ENCODE measurements at regions not wholly inside any gene's neighbourhood (a gene's known extent, or its start where the extent isn't known, plus 50 kb on each side); places are given as distances from the start of the nearest gene placed in this dataset.

DNA sequence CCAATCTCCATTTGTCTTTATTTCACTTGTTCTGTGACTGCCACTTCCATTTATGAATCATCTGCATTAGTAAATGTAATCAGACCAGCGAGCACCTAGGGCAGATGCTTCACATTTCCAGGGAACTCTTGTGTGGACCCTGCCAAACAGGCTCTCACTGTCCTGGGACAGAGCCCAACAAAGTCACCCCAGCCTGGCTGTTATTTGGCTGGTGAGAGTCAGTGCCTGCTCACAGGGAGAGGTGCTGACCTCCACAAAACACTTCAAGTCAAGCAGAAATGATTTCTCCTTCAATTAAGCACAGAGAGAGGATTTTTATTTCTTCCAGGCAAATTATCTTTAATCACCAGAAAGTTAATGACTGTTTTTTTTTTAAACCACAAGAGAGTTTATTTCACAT lies 568.0 kb downstream of the MTRR start:
- no peaks in the 10 kb centered on the region for H4K20me1 ChIP-seq (ENCODE audit: insufficient read depth)
- ChIA-PET CTCF (no interaction called here), POLR2A (no interaction called here)
- no peaks in the 10 kb centered on the region for H3K9me2 ChIP-seq
- no peak overlapping the region for H3K9ac ChIP-seq
- H3K27me3 ChIP-seq (ENCODE audit: insufficient read depth), result no peaks in the 10 kb centered on the region
- no peaks in the 10 kb centered on the region for H3K4me1 ChIP-seq (ENCODE audit: control insufficient read depth in 1 of 2, insufficient read depth in 2 of 2, low read depth in 1 of 2, low read length in 1 of 2)
- DNase-seq, result no peak
- H3K27ac ChIP-seq (ENCODE audit: low read depth in 2 of 2, low read length in 1 of 2), result no peak overlapping the region
- WGBS (ENCODE audit: low lambda C conversion rate), result 0% methylated on average over 1 of the region's 1 CpG
- no peak overlapping the region for H2AFZ ChIP-seq (ENCODE audit: low read depth)
- H3K4me3 ChIP-seq (ENCODE audit: low read depth in 2 of 2, low read length in 1 of 2), result no peak overlapping the region
- H3K4me2 ChIP-seq, result no peak overlapping the region
- H3K36me3 ChIP-seq (replicated peaks in 1 of 2; ENCODE audit: control insufficient read depth in 1 of 2, insufficient read depth in 2 of 2, low read length in 1 of 2), result no peaks in the 10 kb centered on the region
- H3F3A ChIP-seq (replicated peaks; ENCODE audit: insufficient read depth), result no peaks in the 10 kb centered on the region
- no peak for TF ChIP-seq TEAD4 (IDR thresholded peaks at IDR 0.05; ENCODE audit: borderline replicate concordance, insufficient read depth)
- TF ChIP-seq, protein P1, sequence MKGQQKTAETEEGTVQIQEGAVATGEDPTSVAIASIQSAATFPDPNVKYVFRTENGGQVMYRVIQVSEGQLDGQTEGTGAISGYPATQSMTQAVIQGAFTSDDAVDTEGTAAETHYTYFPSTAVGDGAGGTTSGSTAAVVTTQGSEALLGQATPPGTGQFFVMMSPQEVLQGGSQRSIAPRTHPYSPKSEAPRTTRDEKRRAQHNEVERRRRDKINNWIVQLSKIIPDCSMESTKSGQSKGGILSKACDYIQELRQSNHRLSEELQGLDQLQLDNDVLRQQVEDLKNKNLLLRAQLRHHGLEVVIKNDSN (IDR thresholded peaks at IDR 0.05; ENCODE audit: borderline replicate concordance, low read depth), result no peak
- H3K9me3 ChIP-seq, result no peaks in the 10 kb centered on the region
- H3K79me2 ChIP-seq (ENCODE audit: insufficient read depth), result no peaks in the 10 kb centered on the region

DNA sequence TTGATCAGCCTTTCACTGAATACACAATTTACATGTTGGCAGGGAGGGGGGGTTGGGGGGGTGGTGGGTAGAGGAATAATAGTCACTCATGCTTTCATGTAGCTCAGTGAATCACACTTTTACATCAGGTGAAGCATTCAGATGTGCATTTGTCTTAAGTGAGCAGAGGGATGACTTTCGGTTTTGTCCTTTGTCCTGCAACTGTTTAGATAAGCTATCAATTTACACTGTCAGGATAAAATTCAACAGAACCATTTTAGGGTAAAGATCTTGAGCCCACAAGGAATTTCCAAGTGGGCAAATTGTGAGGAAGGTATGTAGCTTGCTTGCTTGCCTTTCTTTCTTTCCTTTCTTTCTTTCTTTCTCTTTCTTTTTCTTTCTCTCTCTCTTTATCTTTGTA lies 576.2 kb downstream of the MTRR start:
- ChIA-PET CTCF (no interaction called here), POLR2A (no interaction called here)
- Histone ChIP-seq H3K79me2 (ENCODE audit: insufficient read depth) (no peaks in the 10 kb centered on the region), H4K20me1 (ENCODE audit: insufficient read depth) (no peaks in the 10 kb centered on the region), H3K9me2 (no peaks in the 10 kb centered on the region), H3K9me3 (no peaks in the 10 kb centered on the region), H2AFZ (ENCODE audit: low read depth) (no peak overlapping the region), H3K36me3 (replicated peaks in 1 of 2; ENCODE audit: control insufficient read depth in 1 of 2, insufficient read depth in 2 of 2, low read length in 1 of 2) (no peaks in the 10 kb centered on the region), H3K27ac (ENCODE audit: low read depth in 2 of 2, low read length in 1 of 2) (no peak overlapping the region), H3K27me3 (ENCODE audit: insufficient read depth) (no peaks in the 10 kb centered on the region; the same call in 1 of the 2 replicates), H3K4me2 (no peak overlapping the region), H3K9ac (no peak overlapping the region), H3F3A (replicated peaks; ENCODE audit: insufficient read depth) (no peaks in the 10 kb centered on the region), H3K4me3 (ENCODE audit: low read depth in 2 of 2, low read length in 1 of 2) (no peak overlapping the region), H3K4me1 (ENCODE audit: control insufficient read depth in 1 of 2, insufficient read depth in 2 of 2, low read depth in 1 of 2, low read length in 1 of 2) (no peaks in the 10 kb centered on the region)
- DNase-seq, result no peak
- WGBS (ENCODE audit: low lambda C conversion rate), result 42% methylated on average over 1 of the region's 1 CpG
- TF ChIP-seq RCOR1 (IDR thresholded peaks at IDR 0.05; ENCODE audit: low read length) (no peak), FOXJ3 (CRISPR knock-in tag; IDR thresholded peaks at IDR 0.05) (no peak), RAD21 (IDR thresholded peaks at IDR 0.05; ENCODE audit: low read length) (no peak), SMC3 (IDR thresholded peaks at IDR 0.05; ENCODE audit: low read depth, low read length) (no peak)

DNA sequence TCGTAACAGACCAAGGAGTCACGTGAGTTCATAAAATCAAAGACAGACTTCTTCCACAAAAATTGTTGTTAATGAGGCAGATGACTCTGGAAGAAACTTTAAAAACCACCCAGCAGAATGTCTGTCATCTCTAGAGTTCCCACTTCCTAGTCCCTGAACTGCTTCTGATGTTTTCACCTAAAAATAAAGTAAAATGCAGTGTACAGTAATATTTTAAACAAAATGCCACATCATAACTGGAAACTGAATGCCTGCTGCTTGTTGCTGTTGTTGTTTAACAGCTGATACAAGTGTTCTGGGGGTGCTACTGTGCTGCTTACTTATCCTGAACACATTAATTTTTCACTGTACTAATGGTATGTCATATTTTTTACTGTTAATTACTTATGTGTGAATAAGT lies 577.2 kb downstream of the MTRR start:
- H3K9me2 ChIP-seq, result no peaks in the 10 kb centered on the region
- no peak overlapping the region for H3K4me2 ChIP-seq
- no peak overlapping the region for H3K27ac ChIP-seq (ENCODE audit: low read depth in 2 of 2, low read length in 1 of 2)
- ChIA-PET POLR2A (no interaction called here), CTCF (no interaction called here)
- DNase-seq, result no peak
- H3K4me3 ChIP-seq (ENCODE audit: low read depth in 2 of 2, low read length in 1 of 2), result no peak overlapping the region
- H3K9me3 ChIP-seq, result no peaks in the 10 kb centered on the region
- no peaks in the 10 kb centered on the region for H3K36me3 ChIP-seq (replicated peaks in 1 of 2; ENCODE audit: control insufficient read depth in 1 of 2, insufficient read depth in 2 of 2, low read length in 1 of 2)
- no peak overlapping the region for H2AFZ ChIP-seq (ENCODE audit: low read depth)
- no peak overlapping the region for H3K9ac ChIP-seq
- no peaks in the 10 kb centered on the region for H3F3A ChIP-seq (replicated peaks; ENCODE audit: insufficient read depth)
- 38% methylated on average over 2 of the region's 2 CpGs for WGBS (ENCODE audit: low lambda C conversion rate)
- no peaks in the 10 kb centered on the region for H4K20me1 ChIP-seq (ENCODE audit: insufficient read depth)
- no peaks in the 10 kb centered on the region for H3K79me2 ChIP-seq (ENCODE audit: insufficient read depth)
- H3K27me3 ChIP-seq (ENCODE audit: insufficient read depth), result no peaks in the 10 kb centered on the region; the same call in 1 of the 2 replicates
- no peaks in the 10 kb centered on the region for H3K4me1 ChIP-seq (ENCODE audit: control insufficient read depth in 1 of 2, insufficient read depth in 2 of 2, low read depth in 1 of 2, low read length in 1 of 2)
- no peak for TF ChIP-seq SIN3A (IDR thresholded peaks at IDR 0.05; ENCODE audit: borderline replicate concordance, low read depth, low read length)
- TF ChIP-seq MXI1 (IDR thresholded peaks at IDR 0.05; ENCODE audit: low read depth, low read length), result no peak
- TF ChIP-seq TCF12 (IDR thresholded peaks at IDR 0.05), result no peak
- TF ChIP-seq SMC3 (IDR thresholded peaks at IDR 0.05; ENCODE audit: low read depth, low read length), result no peak
- TF ChIP-seq, protein P2, sequence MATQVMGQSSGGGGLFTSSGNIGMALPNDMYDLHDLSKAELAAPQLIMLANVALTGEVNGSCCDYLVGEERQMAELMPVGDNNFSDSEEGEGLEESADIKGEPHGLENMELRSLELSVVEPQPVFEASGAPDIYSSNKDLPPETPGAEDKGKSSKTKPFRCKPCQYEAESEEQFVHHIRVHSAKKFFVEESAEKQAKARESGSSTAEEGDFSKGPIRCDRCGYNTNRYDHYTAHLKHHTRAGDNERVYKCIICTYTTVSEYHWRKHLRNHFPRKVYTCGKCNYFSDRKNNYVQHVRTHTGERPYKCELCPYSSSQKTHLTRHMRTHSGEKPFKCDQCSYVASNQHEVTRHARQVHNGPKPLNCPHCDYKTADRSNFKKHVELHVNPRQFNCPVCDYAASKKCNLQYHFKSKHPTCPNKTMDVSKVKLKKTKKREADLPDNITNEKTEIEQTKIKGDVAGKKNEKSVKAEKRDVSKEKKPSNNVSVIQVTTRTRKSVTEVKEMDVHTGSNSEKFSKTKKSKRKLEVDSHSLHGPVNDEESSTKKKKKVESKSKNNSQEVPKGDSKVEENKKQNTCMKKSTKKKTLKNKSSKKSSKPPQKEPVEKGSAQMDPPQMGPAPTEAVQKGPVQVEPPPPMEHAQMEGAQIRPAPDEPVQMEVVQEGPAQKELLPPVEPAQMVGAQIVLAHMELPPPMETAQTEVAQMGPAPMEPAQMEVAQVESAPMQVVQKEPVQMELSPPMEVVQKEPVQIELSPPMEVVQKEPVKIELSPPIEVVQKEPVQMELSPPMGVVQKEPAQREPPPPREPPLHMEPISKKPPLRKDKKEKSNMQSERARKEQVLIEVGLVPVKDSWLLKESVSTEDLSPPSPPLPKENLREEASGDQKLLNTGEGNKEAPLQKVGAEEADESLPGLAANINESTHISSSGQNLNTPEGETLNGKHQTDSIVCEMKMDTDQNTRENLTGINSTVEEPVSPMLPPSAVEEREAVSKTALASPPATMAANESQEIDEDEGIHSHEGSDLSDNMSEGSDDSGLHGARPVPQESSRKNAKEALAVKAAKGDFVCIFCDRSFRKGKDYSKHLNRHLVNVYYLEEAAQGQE (IDR thresholded peaks at IDR 0.05; ENCODE audit: low read depth, low read length), result no peak
- no peak for TF ChIP-seq NRF1 (IDR thresholded peaks at IDR 0.05; ENCODE audit: low read depth, low read length)
- no peak for TF ChIP-seq JUND (IDR thresholded peaks at IDR 0.05)
- TF ChIP-seq, protein P3, sequence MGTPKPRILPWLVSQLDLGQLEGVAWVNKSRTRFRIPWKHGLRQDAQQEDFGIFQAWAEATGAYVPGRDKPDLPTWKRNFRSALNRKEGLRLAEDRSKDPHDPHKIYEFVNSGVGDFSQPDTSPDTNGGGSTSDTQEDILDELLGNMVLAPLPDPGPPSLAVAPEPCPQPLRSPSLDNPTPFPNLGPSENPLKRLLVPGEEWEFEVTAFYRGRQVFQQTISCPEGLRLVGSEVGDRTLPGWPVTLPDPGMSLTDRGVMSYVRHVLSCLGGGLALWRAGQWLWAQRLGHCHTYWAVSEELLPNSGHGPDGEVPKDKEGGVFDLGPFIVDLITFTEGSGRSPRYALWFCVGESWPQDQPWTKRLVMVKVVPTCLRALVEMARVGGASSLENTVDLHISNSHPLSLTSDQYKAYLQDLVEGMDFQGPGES (IDR thresholded peaks at IDR 0.05; ENCODE audit: low read depth, low read length), result no peak
- no peak for TF ChIP-seq GABPA (IDR thresholded peaks at IDR 0.05; ENCODE audit: low read depth)
- TF ChIP-seq YY1 (IDR thresholded peaks at IDR 0.05; ENCODE audit: low read depth), result no peak
- no peak for TF ChIP-seq ELF1 (IDR thresholded peaks at IDR 0.05)
- no peak for TF ChIP-seq GATA2 (CRISPR knock-in tag; IDR thresholded peaks at IDR 0.05)
- TF ChIP-seq TAF1 (IDR thresholded peaks at IDR 0.05; ENCODE audit: borderline replicate concordance, low read depth, low read length), result no peak
- TF ChIP-seq, protein P4, sequence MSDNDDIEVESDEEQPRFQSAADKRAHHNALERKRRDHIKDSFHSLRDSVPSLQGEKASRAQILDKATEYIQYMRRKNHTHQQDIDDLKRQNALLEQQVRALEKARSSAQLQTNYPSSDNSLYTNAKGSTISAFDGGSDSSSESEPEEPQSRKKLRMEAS (IDR thresholded peaks at IDR 0.05; ENCODE audit: low read depth), result no peak

All from SK-N-SH (cell line).